Transverse colon (tissue), 4 donors: ENCODE measurements at regions not wholly inside any gene's neighbourhood (a gene's known extent, or its start where the extent isn't known, plus 50 kb on each side); places are given as distances from the start of the nearest gene placed in this dataset.

Experiments used
- CTCF ChIP-seq, 5 experiments: fragments of 200-600 bp in 3 of 5; fragments of 450-650 bp in 2 of 5; sonication (generic) in 3 of 5; IDR thresholded peaks; 1 replicate in 2 of 5; 2 replicates in 3 of 5; pipeline ENCODE4 v1.5.1; 2016 to 2017; ENCODE audit warnings: antibody characterized with exemption in 5 of 5, inconsistent platforms in 3 of 5, mild to moderate bottlenecking in 2 of 5, moderate library complexity in 1 of 5
- POLR2A ChIP-seq: fragments of 450-650 bp; IDR thresholded peaks from one replicate; pipeline ENCODE4 v1.6.1; 2016; ENCODE audit warnings: antibody characterized with exemption, mild to moderate bottlenecking, moderate library complexity
- POLR2AphosphoS5 ChIP-seq, 3 donors: sonication (generic); formaldehyde crosslinking; IDR thresholded peaks; one replicate each; pipeline ENCODE4 v1.6.1; 2016; ENCODE audit warnings: antibody characterized with exemption in 3 of 3

- TF ChIP-seq CTCF (IDR thresholded peaks at IDR 0.05) = no peak
- no peak for TF ChIP-seq POLR2A
- TF ChIP-seq POLR2AphosphoS5 (IDR thresholded peaks at IDR 0.05) = no peak
These were observed 336.5 kb downstream of the MEIS1 start for GRCh38 chr2:66771359-66771976.
